SK-MEL-5 (cell line): ENCODE measurements at regions not wholly inside any gene's neighbourhood (a gene's known extent, or its start where the extent isn't known, plus 50 kb on each side); places are given as distances from the start of the nearest gene placed in this dataset.

Source experiments
- small RNA-seq, 2 experiments: library from RNA; depleted of rRNA; stranded (forward); fragments of <200 nt; gene quantifications; one replicate each; pipeline ENCODE3, GENCODE V24; 2014

Small RNAs in the stretch of these regions (small RNA-seq; reads per million reads assigned to genes)
- gene MIR6074 (0 reads per million in 2 experiments), gene RNA5SP362 (0 to 0.10 reads per million in 2 experiments)
